H1 (cell line): ENCODE measurements at regions not wholly inside any gene's neighbourhood (a gene's known extent, or its start where the extent isn't known, plus 50 kb on each side); places are given as distances from the start of the nearest gene placed in this dataset.

Source experiments
- ATF3 ChIP-seq: IDR thresholded peaks from 2 replicates; pipeline ENCODE4 v1.6.1; 2011; ENCODE audit warnings: low read depth, mild to moderate bottlenecking, low read length; ENCODE audit not compliant: insufficient read depth
- BACH1 ChIP-seq: IDR thresholded peaks from 2 replicates; pipeline ENCODE4 v1.6.1; 2012; ENCODE audit warnings: low read length, improper control_type of control experiment
- BRCA1 ChIP-seq: IDR thresholded peaks from 2 replicates; pipeline ENCODE4 v1.6.1; 2012; ENCODE audit warnings: low read depth, low read length, improper control_type of control experiment
- EZH2 ChIP-seq: fragments of 200-600 bp; sonication (generic); IDR thresholded peaks from 2 replicates; pipeline ENCODE4 v1.7.1; 2012; ENCODE audit warnings: low read depth, mild to moderate bottlenecking, moderate library complexity, low read length, inconsistent platforms; ENCODE audit not compliant: severe bottlenecking
- FOSL1 ChIP-seq: IDR thresholded peaks from 2 replicates; pipeline ENCODE4 v1.6.1; 2011; ENCODE audit warnings: mild to moderate bottlenecking, low read depth, low read length, moderate library complexity; ENCODE audit not compliant: insufficient read depth

GRCh38 chr12:92301356-92301755, 155.7 kb upstream of the BTG1 start (continued):
- TF ChIP-seq FOSL1 (no peak), BRCA1 (no peak), ATF3 (no peak), EZH2 (no peak), BACH1 (no peak)
- TF ChIP-seq, all 59 proteins: peak for 0
